Fibroblast of the aortic adventitia (primary cell): ENCODE measurements at regions not wholly inside any gene's neighbourhood (a gene's known extent, or its start where the extent isn't known, plus 50 kb on each side); places are given as distances from the start of the nearest gene placed in this dataset.

Experiments
- DNase-seq: peaks from one replicate; pipeline ENCODE4 v3.0.0-alpha.2; 2010; ENCODE audit warnings: low read depth
- H3K4me3 ChIP-seq: 2 replicates; pipeline ENCODE4 v1.5.1; 2011; ENCODE audit warnings: low read depth, mild to moderate bottlenecking, control low read depth, low read length, moderate library complexity
- CTCF ChIP-seq: IDR thresholded peaks from 2 replicates; pipeline ENCODE4 v1.5.1; 2011; ENCODE audit warnings: mild to moderate bottlenecking, low read length, control low read depth, inconsistent platforms; ENCODE audit not compliant: insufficient read depth

- TF ChIP-seq CTCF = no peak
- no peak overlapping the region for H3K4me3 ChIP-seq
- no peak for DNase-seq
Observed at GRCh38 chrX:140110081-140110650, 144.8 kb upstream of the CXorf66 start.

GRCh38 chrX:140104760-140105159 lies 139.4 kb upstream of the CXorf66 start:
- no peak for TF ChIP-seq CTCF
- H3K4me3 ChIP-seq = no peak overlapping the region

GRCh38 chrX:140099221-140099620 lies 133.9 kb upstream of the CXorf66 start:
- TF ChIP-seq CTCF = no peak
- H3K4me3 ChIP-seq = no peak overlapping the region
- no peak for DNase-seq

More at GRCh38 chrX:140104760-140105159, 139.4 kb upstream of the CXorf66 start:
- no peak for DNase-seq

- no peak for DNase-seq
- H3K4me3 ChIP-seq = no peak overlapping the region
- no peak for TF ChIP-seq CTCF
Observed at GRCh38 chrX:140092121-140092520, 126.8 kb upstream of the CXorf66 start.

- peak overlapping the region; percentile 51 for H3K4me3 ChIP-seq
- DNase-seq = peak; percentile 1
- no peak for TF ChIP-seq CTCF
Observed at GRCh38 chrX:140091125-140091886, 126.0 kb upstream of the CXorf66 start.

GRCh38 chrX:140090800-140091124 lies 125.4 kb upstream of the CXorf66 start:
- no peak for TF ChIP-seq CTCF
- DNase-seq = no peak
- peak overlapping the region; percentile 35 for H3K4me3 ChIP-seq
